GM20000 (cell line): ENCODE measurements at regions not wholly inside any gene's neighbourhood (a gene's known extent, or its start where the extent isn't known, plus 50 kb on each side); places are given as distances from the start of the nearest gene placed in this dataset.

Experiments
- DNase-seq: peaks from one replicate; pipeline ENCODE4 v3.0.0; 2012; ENCODE audit warnings: low spot score
- TF ChIP-seq, protein P1 (sequence below): IDR thresholded peaks from 2 replicates; pipeline ENCODE4 v1.5.1; 2012; ENCODE audit warnings: mild to moderate bottlenecking, control low read depth; ENCODE audit errors: extremely low read depth, missing control alignments

DNA sequence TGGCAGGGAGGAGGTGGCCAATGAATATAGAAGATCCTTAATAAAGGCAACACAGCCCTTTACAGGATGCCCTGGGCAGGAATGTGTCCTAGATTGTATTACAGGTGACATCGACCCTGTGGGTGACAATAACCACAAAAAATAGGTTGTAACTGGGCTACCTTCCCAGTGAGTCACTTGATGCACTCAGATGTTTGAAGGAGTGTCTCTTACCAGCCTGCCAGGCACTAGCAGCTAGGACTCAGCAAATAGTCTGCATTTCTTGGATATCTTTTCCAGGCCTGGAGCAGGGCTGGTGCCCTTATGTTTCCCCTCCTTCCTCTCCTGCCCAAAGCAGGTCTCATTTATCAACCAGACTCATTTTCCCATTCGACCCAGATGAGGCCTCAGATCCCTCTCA, 50.9 kb upstream of the TMEM164 start:
- TF ChIP-seq, protein P1, sequence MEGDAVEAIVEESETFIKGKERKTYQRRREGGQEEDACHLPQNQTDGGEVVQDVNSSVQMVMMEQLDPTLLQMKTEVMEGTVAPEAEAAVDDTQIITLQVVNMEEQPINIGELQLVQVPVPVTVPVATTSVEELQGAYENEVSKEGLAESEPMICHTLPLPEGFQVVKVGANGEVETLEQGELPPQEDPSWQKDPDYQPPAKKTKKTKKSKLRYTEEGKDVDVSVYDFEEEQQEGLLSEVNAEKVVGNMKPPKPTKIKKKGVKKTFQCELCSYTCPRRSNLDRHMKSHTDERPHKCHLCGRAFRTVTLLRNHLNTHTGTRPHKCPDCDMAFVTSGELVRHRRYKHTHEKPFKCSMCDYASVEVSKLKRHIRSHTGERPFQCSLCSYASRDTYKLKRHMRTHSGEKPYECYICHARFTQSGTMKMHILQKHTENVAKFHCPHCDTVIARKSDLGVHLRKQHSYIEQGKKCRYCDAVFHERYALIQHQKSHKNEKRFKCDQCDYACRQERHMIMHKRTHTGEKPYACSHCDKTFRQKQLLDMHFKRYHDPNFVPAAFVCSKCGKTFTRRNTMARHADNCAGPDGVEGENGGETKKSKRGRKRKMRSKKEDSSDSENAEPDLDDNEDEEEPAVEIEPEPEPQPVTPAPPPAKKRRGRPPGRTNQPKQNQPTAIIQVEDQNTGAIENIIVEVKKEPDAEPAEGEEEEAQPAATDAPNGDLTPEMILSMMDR, result no peak
- DNase-seq, result no peak

DNA sequence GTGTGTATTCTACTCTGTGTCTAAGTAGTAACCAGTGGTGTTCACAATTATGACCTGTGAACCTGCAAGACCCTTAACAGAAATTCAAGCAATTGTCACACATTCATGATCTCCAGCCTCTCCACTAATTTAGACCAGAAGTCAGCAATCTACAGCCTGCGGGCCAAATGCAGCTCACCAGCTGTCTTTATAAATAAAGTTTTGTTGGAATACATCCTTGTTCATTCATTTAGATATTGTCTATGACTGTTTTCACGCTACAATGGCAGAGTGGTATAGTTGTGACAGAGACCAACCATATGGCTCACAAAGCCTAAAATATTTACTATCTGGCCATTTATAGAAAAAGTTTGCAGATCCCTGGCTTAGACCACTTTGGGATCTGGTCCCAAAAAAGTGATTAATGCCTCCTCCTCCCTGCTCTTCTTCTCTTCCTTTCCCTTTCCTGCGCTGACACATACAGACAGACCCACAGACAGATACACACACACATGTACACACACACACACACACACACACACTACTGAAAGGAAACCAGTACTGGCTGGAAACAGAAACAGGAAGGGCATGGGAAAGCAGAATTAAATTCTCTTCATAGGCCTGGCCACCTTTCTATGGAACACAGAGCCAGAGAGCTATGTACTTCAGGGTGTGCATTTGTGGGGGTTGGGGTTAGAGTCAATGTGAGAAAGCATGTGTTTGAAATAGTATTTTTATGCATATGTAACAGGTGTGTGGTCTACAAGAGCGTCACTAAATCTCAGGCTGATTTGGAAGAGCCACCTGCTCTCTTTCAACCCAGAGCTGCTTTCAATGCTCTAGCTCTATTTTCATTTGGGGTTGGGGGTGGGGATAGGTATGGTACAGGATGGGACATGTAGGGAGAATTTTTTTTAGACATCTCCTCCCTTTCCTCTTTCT, 49.7 kb upstream of the TMEM164 start:
- peak; percentile 7 for DNase-seq
- TF ChIP-seq, protein P1, result no peak
